Type B pancreatic cell (in vitro differentiated cells): ENCODE measurements at regions not wholly inside any gene's neighbourhood (a gene's known extent, or its start where the extent isn't known, plus 50 kb on each side); places are given as distances from the start of the nearest gene placed in this dataset.

Source experiments
- DNase-seq: peaks from one replicate; pipeline ENCODE4 v3.0.0; 2021; ENCODE audit warnings: mixed read lengths; ENCODE audit not compliant: unreplicated experiment; ENCODE audit errors: extremely low spot score
- H3K27ac Mint-ChIP-seq: 2 replicates; pipeline ENCODE4 v1.8.0; 2021; ENCODE audit warnings: mild to moderate bottlenecking, mixed read lengths
- H3K27me3 Mint-ChIP-seq: 2 replicates; pipeline ENCODE4 v1.8.0; 2021; ENCODE audit warnings: mixed read lengths
- H3K36me3 Mint-ChIP-seq: 2 replicates; pipeline ENCODE4 v1.8.0; 2021; ENCODE audit warnings: mixed read lengths
- H3K4me1 Mint-ChIP-seq: one replicate; pipeline ENCODE4 v1.8.0; 2021; ENCODE audit warnings: mixed read lengths; ENCODE audit not compliant: unreplicated experiment
- H3K4me3 Mint-ChIP-seq: 2 replicates; pipeline ENCODE4 v1.8.0; 2021; ENCODE audit warnings: mild to moderate bottlenecking, mixed read lengths
- H3K9me3 Mint-ChIP-seq: 2 replicates; pipeline ENCODE4 v1.8.0; 2021; ENCODE audit warnings: mixed read lengths
- TF ChIP-seq, protein P1 (sequence below): fragments of 200-600 bp; sonication (generic); conservative IDR thresholded peaks from 2 replicates; pipeline ENCODE4 v1.5.0; 2021; ENCODE audit warnings: antibody characterized with exemption, mild to moderate bottlenecking

DNA sequence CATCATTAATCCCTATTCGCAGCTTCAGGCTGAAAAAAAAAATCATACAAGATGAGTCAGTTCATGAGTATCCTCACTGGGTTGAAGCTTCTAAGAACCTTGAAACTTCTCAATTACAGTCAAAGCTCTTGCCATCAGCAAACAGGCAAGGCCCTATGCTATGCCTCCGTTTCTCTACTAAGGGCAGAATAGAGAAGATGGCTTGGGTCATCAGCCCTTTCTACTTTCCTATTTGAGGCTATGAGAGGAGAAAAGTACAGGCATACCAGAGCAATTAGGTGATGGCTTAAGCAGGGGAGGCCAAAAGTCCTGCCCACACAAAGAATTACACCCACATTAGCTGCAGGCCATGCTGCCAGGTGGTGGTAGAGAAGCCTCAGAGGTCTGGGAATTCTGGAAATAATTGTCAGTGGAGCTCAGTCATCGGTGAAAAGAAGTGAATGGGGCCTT lies 89.0 kb downstream of the MRPL46 start:
- no peak overlapping the region for H3K4me3 Mint-ChIP-seq
- H3K27ac Mint-ChIP-seq: no peak overlapping the region
- TF ChIP-seq, protein P1, sequence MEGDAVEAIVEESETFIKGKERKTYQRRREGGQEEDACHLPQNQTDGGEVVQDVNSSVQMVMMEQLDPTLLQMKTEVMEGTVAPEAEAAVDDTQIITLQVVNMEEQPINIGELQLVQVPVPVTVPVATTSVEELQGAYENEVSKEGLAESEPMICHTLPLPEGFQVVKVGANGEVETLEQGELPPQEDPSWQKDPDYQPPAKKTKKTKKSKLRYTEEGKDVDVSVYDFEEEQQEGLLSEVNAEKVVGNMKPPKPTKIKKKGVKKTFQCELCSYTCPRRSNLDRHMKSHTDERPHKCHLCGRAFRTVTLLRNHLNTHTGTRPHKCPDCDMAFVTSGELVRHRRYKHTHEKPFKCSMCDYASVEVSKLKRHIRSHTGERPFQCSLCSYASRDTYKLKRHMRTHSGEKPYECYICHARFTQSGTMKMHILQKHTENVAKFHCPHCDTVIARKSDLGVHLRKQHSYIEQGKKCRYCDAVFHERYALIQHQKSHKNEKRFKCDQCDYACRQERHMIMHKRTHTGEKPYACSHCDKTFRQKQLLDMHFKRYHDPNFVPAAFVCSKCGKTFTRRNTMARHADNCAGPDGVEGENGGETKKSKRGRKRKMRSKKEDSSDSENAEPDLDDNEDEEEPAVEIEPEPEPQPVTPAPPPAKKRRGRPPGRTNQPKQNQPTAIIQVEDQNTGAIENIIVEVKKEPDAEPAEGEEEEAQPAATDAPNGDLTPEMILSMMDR: no peak
- DNase-seq: no peak
- peaks cover 59% of the 10 kb centered on the region for H3K27me3 Mint-ChIP-seq
- H3K9me3 Mint-ChIP-seq: no peaks in the 10 kb centered on the region
- H3K36me3 Mint-ChIP-seq: no peaks in the 10 kb centered on the region
- peaks cover 3% of the 10 kb centered on the region for H3K4me1 Mint-ChIP-seq

DNA sequence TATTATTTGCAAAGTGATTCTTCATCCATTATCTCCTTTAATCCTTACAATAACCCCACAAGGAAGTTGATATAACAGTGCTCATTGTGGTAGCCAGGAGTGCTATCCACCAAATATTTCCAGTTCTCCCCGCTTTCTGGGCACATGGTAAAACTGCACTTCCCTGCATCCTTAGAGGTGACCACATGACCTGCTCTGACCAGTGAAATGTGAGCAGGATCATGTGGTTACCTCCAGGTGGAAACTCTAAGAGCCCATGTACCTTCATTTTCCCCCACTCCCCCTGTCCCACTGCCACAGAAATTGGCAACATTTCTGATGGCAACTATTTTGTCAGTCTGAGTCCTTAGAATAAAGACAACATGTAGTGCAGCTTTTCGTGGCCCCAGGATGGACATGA lies 89.7 kb downstream of the MRPL46 start:
- Mint-ChIP-seq H3K9me3 (no peaks in the 10 kb centered on the region), H3K4me3 (no peak overlapping the region), H3K36me3 (no peaks in the 10 kb centered on the region), H3K27me3 (peaks cover 60% of the 10 kb centered on the region), H3K27ac (no peak overlapping the region), H3K4me1 (peaks cover 3% of the 10 kb centered on the region)
- TF ChIP-seq, protein P1: no peak
- no peak for DNase-seq

DNA sequence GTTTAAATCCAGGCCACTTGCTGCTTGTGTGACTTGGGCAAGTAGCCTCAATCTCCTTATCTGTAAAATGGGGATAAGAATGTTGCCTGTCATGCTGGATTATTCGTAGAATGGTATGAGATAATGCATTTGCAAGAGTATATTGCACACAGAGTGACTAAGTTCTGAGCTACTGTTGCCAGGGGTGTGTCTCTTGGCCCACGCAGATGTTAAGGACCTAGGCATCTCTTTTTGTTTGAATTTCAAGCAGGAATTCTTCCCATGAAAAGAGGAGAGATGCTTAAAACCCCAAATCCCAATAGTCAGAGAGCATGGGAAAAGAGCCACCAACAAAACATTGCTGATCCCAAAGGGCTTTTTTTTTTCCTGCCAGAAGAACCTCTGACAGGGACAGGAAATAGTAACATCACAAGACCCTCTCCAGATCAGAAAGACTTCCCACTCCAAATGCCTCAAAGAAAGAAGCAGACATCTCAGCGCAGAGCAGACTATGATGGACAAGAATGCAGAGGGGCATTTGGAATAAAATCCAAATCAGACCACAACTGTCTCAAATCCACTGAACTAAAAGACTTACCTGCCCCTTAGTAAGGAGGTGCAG lies 90.5 kb downstream of the MRPL46 start:
- Mint-ChIP-seq H3K27ac (no peak overlapping the region), H3K9me3 (no peaks in the 10 kb centered on the region), H3K4me3 (no peak overlapping the region), H3K36me3 (no peaks in the 10 kb centered on the region), H3K4me1 (peaks cover 3% of the 10 kb centered on the region), H3K27me3 (peaks cover 55% of the 10 kb centered on the region)
- TF ChIP-seq, protein P1: no peak
- no peak for DNase-seq

DNA sequence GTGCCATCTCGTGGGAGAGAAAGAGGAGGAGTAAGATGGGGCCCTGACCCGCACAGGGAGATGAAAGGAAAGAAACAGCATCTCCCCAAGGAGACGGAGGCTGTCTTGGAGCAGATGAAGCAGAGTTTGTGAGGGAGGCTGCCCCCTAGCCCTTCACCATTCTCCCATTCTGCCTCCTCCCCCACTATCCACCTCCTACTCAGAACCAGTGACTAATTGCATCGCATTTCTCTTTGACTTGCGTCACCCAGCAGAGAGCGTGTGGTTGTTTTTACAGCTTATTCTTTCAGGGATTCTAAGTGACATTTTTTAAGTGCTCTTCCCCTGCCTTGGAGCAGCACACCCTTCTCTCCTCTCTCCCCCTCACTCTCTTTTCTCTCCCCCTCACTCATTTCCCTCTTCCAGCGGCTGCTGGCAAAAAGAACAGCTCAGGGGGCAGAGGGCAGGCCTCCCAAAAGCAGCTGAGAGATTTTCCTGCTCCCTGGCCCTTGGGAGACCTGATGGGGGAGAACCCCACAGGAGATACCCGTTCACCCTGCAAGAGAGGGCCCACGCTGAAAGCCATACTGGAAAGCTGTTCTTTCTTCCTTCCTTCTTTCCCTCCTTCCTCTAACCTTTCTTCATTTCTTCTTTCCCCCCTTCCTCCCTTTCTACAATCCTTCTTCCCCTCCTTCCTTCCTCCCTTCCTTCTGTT lies 91.8 kb downstream of the MRPL46 start:
- H3K36me3 Mint-ChIP-seq: no peaks in the 10 kb centered on the region
- TF ChIP-seq, protein P1: no peak
- H3K4me1 Mint-ChIP-seq: peaks cover 3% of the 10 kb centered on the region
- no peak overlapping the region for H3K27ac Mint-ChIP-seq
- no peaks in the 10 kb centered on the region for H3K9me3 Mint-ChIP-seq
- no peak for DNase-seq
- peaks cover 50% of the 10 kb centered on the region for H3K27me3 Mint-ChIP-seq
- no peak overlapping the region for H3K4me3 Mint-ChIP-seq

DNA sequence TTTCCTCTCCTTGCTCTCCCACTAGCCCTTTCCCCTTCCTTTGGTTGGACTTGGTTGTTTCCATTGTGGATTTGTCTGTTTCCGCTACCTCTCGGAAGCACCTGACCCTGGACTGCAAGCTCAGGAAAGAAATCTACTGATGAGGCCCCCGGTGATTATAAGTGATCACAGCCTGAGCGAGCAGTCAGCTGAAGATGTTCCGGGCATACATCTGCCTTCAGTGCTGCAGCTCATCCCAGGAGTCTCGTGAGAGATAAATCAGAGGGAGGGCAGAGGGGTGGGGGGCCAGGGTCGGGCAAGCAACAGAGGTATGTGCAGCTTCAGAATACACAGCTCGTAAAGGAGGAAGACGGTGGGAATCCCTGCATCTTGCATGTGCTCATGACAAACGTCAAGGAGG lies 102.1 kb downstream of the MRPL46 start:
- DNase-seq: no peak
- no peak overlapping the region for H3K4me3 Mint-ChIP-seq
- H3K9me3 Mint-ChIP-seq: no peaks in the 10 kb centered on the region
- no peak overlapping the region for H3K27ac Mint-ChIP-seq
- H3K4me1 Mint-ChIP-seq: no peaks in the 10 kb centered on the region
- TF ChIP-seq, protein P1: no peak
- no peaks in the 10 kb centered on the region for H3K36me3 Mint-ChIP-seq
- H3K27me3 Mint-ChIP-seq: peaks cover 26% of the 10 kb centered on the region
